ENCODE measurements at regions not wholly inside any gene's neighbourhood (a gene's known extent, or its start where the extent isn't known, plus 50 kb on each side); places are given as distances from the start of the nearest gene placed in this dataset.

GRCh38 chr6:6880745-6881437 lies 226.9 kb upstream of the RREB1 start:
- no peaks in the 10 kb centered on the region for H3K36me3 ChIP-seq (ENCODE audit: control insufficient read depth, insufficient read depth, low read length)
- DNase-seq (ENCODE audit: extremely low read depth, insufficient read length), result no peak

GRCh38 chr6:6881438-6882225 lies 226.1 kb upstream of the RREB1 start:
- no peak for TF ChIP-seq CTCF (IDR thresholded peaks at IDR 0.05; ENCODE audit: insufficient read depth, low read length, poor library complexity, severe bottlenecking)
- no peak overlapping the region for H3K4me3 ChIP-seq (replicated peaks; ENCODE audit: low read depth, low read length)
- H3K27me3 ChIP-seq (replicated peaks; ENCODE audit: control insufficient read depth, insufficient read depth, low read length), result no peaks in the 10 kb centered on the region
- H3K36me3 ChIP-seq (ENCODE audit: control insufficient read depth, insufficient read depth, low read length), result no peaks in the 10 kb centered on the region
- DNase-seq (ENCODE audit: extremely low read depth, insufficient read length), result no peak

More at GRCh38 chr6:6880745-6881437, 226.9 kb upstream of the RREB1 start:
- no peak for TF ChIP-seq CTCF (IDR thresholded peaks at IDR 0.05; ENCODE audit: insufficient read depth, low read length, poor library complexity, severe bottlenecking)
- Histone ChIP-seq H3K27me3 (replicated peaks; ENCODE audit: control insufficient read depth, insufficient read depth, low read length) (no peaks in the 10 kb centered on the region), H3K4me3 (replicated peaks; ENCODE audit: low read depth, low read length) (no peak overlapping the region)

- Histone ChIP-seq H3K27me3 (replicated peaks; ENCODE audit: control insufficient read depth, insufficient read depth, low read length) (no peaks in the 10 kb centered on the region), H3K36me3 (ENCODE audit: control insufficient read depth, insufficient read depth, low read length) (no peaks in the 10 kb centered on the region), H3K4me3 (replicated peaks; ENCODE audit: low read depth, low read length) (no peak overlapping the region)
- no peak for DNase-seq (ENCODE audit: extremely low read depth, insufficient read length)
- TF ChIP-seq CTCF (IDR thresholded peaks at IDR 0.05; ENCODE audit: insufficient read depth, low read length, poor library complexity, severe bottlenecking), result no peak
Observed at GRCh38 chr6:6882592-6882991, 225.2 kb upstream of the RREB1 start.

GRCh38 chr6:6883011-6883410 lies 224.8 kb upstream of the RREB1 start:
- no peak for DNase-seq (ENCODE audit: extremely low read depth, insufficient read length)
- H3K27me3 ChIP-seq (replicated peaks; ENCODE audit: control insufficient read depth, insufficient read depth, low read length), result no peaks in the 10 kb centered on the region
- TF ChIP-seq CTCF (IDR thresholded peaks at IDR 0.05; ENCODE audit: insufficient read depth, low read length, poor library complexity, severe bottlenecking), result no peak
- H3K4me3 ChIP-seq (replicated peaks; ENCODE audit: low read depth, low read length), result no peak overlapping the region
- no peaks in the 10 kb centered on the region for H3K36me3 ChIP-seq (ENCODE audit: control insufficient read depth, insufficient read depth, low read length)

- Histone ChIP-seq H3K36me3 (ENCODE audit: control insufficient read depth, insufficient read depth, low read length) (no peaks in the 10 kb centered on the region), H3K4me3 (replicated peaks; ENCODE audit: low read depth, low read length) (no peak overlapping the region), H3K27me3 (replicated peaks; ENCODE audit: control insufficient read depth, insufficient read depth, low read length) (no peaks in the 10 kb centered on the region)
- TF ChIP-seq CTCF (IDR thresholded peaks at IDR 0.05; ENCODE audit: insufficient read depth, low read length, poor library complexity, severe bottlenecking), result no peak
- DNase-seq (ENCODE audit: extremely low read depth, insufficient read length), result no peak
Observed at GRCh38 chr6:6884193-6884627, 223.6 kb upstream of the RREB1 start.
